ENCODE measurements at regions not wholly inside any gene's neighbourhood (a gene's known extent, or its start where the extent isn't known, plus 50 kb on each side); places are given as distances from the start of the nearest gene placed in this dataset.

- Histone ChIP-seq H3K4me1 (ENCODE audit: control insufficient read depth, extremely low read depth, insufficient read depth, low read length) (no peaks in the 10 kb centered on the region), H4K20me1 (ENCODE audit: control insufficient read depth, extremely low read depth, insufficient read depth, low read length) (no peaks in the 10 kb centered on the region), H3K9me3 (ENCODE audit: control insufficient read depth, low read depth, low read length) (no peaks in the 10 kb centered on the region), H3K27me3 (ENCODE audit: control insufficient read depth, extremely low read depth, insufficient read depth, low read length) (no peaks in the 10 kb centered on the region), H3K4me2 (ENCODE audit: control insufficient read depth, extremely low read depth, insufficient read depth, low read depth, low read length) (no peak overlapping the region), H2AFZ (ENCODE audit: control insufficient read depth, low read length) (no peak overlapping the region), H3K9me1 (ENCODE audit: control insufficient read depth, extremely low read depth, insufficient read depth, low read length) (no peaks in the 10 kb centered on the region), H3K4me3 (ENCODE audit: control insufficient read depth in 2 of 3, extremely low read depth in 1 of 3, insufficient read depth in 2 of 3, low read depth in 1 of 3, low read length in 3 of 3) (no peak overlapping the region), H3K36me3 (ENCODE audit: control insufficient read depth in 2 of 2, extremely low read depth in 1 of 2, insufficient read depth in 2 of 2, low read length in 2 of 2) (no peaks in the 10 kb centered on the region), H3K9ac (ENCODE audit: control insufficient read depth, extremely low read depth, insufficient read depth, low read length) (no peak overlapping the region), H3K79me2 (ENCODE audit: control insufficient read depth, insufficient read depth, low read length) (no peaks in the 10 kb centered on the region), H3K27ac (ENCODE audit: control insufficient read depth, insufficient read depth, low read length) (no peak overlapping the region)
- TF ChIP-seq EZH2 (IDR thresholded peaks at IDR 0.05; ENCODE audit: low read length) = no peak
- TF ChIP-seq CTCF (optimal IDR thresholded peaks at IDR 0.05 in 1 of 3, IDR thresholded peaks at IDR 0.05 in 1 of 3, conservative IDR thresholded peaks at IDR 0.05 in 1 of 3; ENCODE audit: extremely low read depth in 1 of 3, insufficient read depth in 2 of 3, low read length in 3 of 3) = no peak
- dilution Hi-C loops (cut with MboI; ENCODE audit: extremely low pct_ligation_motif_present, low sequenced_read_pairs) = no loop called here
- FAIRE-seq = no peak
- DNase-seq (ENCODE audit: low read depth, low spot score) = no peak
Observed at GRCh38 chr5:67516948-67517565, 320.5 kb upstream of the CD180 start.

- DNase-seq (ENCODE audit: low read depth, low spot score) (no peak), FAIRE-seq (no peak)
- no peaks in the 10 kb centered on the region for H3K4me1 ChIP-seq (ENCODE audit: control insufficient read depth, extremely low read depth, insufficient read depth, low read length)
- dilution Hi-C loops (cut with MboI; ENCODE audit: extremely low pct_ligation_motif_present, low sequenced_read_pairs) = no loop called here
- H3K79me2 ChIP-seq (ENCODE audit: control insufficient read depth, insufficient read depth, low read length) = no peaks in the 10 kb centered on the region
- H3K4me2 ChIP-seq (ENCODE audit: control insufficient read depth, extremely low read depth, insufficient read depth, low read depth, low read length) = no peak overlapping the region
- no peak overlapping the region for H3K27ac ChIP-seq (ENCODE audit: control insufficient read depth, insufficient read depth, low read length)
- H4K20me1 ChIP-seq (ENCODE audit: control insufficient read depth, extremely low read depth, insufficient read depth, low read length) = no peaks in the 10 kb centered on the region
- no peaks in the 10 kb centered on the region for H3K27me3 ChIP-seq (ENCODE audit: control insufficient read depth, extremely low read depth, insufficient read depth, low read length)
- no peaks in the 10 kb centered on the region for H3K9me3 ChIP-seq (ENCODE audit: control insufficient read depth, low read depth, low read length)
- H3K9me1 ChIP-seq (ENCODE audit: control insufficient read depth, extremely low read depth, insufficient read depth, low read length) = no peaks in the 10 kb centered on the region
- no peak for TF ChIP-seq CTCF (optimal IDR thresholded peaks at IDR 0.05 in 1 of 3, IDR thresholded peaks at IDR 0.05 in 1 of 3, conservative IDR thresholded peaks at IDR 0.05 in 1 of 3; ENCODE audit: extremely low read depth in 1 of 3, insufficient read depth in 2 of 3, low read length in 3 of 3)
- no peak for TF ChIP-seq EZH2 (IDR thresholded peaks at IDR 0.05; ENCODE audit: low read length)
- H2AFZ ChIP-seq (ENCODE audit: control insufficient read depth, low read length) = no peak overlapping the region
- H3K9ac ChIP-seq (ENCODE audit: control insufficient read depth, extremely low read depth, insufficient read depth, low read length) = no peak overlapping the region
- no peak overlapping the region for H3K4me3 ChIP-seq (ENCODE audit: control insufficient read depth in 2 of 3, extremely low read depth in 1 of 3, insufficient read depth in 2 of 3, low read depth in 1 of 3, low read length in 3 of 3)
- H3K36me3 ChIP-seq (ENCODE audit: control insufficient read depth in 2 of 2, extremely low read depth in 1 of 2, insufficient read depth in 2 of 2, low read length in 2 of 2) = no peaks in the 10 kb centered on the region
Observed at GRCh38 chr5:67515762-67516161, 319.2 kb upstream of the CD180 start.
